ENCODE measurements at regions not wholly inside any gene's neighbourhood (a gene's known extent, or its start where the extent isn't known, plus 50 kb on each side); places are given as distances from the start of the nearest gene placed in this dataset.
"Not testable (repeated sequence)": the region's sequence is repeated elsewhere in the genome, so short reads cannot be mapped to it uniquely, and the experiment has no call there.

DNA sequence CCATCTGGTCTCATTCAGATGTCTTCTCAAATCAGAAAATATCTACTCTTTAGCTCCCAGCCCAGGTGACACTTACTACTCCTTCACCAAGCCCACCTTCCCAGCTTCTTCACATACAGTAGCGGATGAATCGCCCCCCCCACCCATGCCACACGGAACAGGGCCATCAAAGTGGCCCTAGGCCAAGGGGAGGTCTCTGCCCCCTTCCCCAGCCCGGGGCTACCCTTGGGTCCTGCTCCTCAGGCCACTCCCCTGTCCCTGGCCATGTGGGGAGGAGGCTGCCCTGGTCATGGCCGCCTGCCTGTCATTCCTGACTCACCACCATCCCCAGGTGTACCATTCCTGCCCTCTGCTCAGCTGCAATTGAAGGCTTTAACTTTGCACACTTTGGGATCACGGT lies 142.8 kb downstream of the NECTIN1 start:
- no peak for DNase-seq

DNA sequence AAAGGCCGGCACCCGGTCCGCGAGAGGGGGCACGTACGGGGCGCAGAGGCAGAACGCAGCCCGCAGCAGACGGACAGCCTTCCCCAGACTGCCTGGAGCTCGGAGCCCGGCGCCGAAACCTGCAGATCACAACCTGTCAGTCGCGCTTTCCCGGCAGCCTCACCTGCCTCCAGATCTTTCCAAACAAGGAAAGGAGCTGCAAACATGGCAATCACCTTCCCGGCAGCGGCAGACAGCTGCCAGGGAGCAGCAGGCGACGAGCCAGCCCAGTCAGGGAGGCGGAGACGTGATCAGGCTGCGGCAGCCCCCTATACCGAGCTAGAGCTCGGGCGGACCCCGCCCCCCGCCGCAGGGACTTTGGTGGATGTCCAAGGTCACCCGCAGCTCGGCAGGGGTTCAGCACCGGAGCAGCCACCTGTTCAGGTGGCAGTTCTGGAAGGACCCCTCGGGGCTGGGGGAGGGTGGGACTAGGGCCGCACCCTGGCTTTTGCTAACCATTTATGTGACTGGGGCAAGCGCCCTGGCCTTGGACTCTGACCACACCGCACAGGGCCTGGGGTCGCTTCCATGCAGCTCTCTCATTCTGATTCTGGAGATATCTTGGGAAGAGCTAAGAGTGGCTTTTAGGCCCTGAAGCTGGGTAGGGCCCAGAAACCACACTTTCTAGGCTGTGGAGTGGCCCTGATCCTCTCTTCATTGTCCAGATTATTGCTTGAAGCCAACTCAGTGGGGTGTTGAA lies 143.8 kb downstream of the NECTIN1 start:
- DNase-seq = no peak

DNA sequence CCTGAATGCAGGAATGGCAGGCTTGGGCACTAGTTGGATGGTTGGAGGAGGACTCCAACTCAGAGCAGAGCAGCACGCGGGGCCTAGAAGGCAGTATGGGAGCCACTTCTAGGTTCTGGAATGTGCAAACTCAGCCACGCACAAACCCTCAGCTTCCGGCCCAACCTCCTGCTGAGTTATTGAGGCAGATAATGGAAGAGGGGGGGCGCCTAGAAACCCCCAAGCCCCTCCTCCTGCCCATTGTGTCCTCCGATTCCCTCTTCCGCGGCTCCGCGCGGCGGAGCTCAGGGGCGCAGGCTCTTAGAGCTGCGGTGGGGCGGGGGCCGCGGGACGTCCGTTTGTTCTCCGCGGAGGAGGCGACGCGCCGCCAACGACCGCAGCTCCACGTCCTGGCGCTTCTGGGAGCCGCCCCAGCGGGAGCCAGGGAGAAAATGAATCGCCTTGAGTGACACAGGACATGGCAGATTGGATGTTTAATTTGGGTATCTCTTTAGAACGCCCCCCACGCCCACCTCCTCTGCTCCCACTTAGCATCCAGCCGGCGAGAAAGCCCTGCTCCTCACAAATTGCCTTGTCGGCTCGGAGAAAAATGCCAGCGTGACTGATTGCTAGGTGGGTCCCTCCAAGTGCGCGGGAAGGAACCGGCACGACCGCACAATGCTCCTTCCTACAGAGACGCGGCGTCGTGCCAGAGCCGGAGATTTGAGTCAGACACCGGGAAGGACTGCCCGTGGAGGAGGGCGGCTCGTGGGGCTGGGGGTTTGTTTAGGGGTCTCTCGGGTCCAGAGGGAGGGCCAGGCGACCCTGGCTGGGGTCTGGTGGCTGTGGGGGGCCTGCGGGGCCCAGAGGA lies 144.6 kb downstream of the NECTIN1 start:
- DNase-seq = no peak

DNA sequence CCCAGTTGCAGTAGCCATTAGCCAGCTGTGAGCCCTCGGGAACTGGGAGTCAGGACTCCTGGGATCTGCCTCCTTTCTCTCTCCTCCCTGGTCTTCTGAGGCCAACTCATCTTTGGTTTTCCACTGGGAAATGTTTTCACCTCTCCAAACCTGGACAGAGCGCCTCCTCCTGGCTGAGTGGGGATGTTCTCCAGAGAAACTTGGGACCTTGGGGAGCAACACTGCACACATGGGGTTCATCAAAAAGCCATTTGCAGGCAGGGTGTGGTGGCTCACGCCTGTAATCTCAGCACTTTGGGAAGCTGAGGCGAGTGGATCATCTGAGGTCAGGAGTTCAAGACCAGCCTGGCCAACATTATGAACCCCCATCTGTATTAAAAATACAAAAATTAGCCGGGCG lies 145.4 kb downstream of the NECTIN1 start:
- no peak for DNase-seq

DNA sequence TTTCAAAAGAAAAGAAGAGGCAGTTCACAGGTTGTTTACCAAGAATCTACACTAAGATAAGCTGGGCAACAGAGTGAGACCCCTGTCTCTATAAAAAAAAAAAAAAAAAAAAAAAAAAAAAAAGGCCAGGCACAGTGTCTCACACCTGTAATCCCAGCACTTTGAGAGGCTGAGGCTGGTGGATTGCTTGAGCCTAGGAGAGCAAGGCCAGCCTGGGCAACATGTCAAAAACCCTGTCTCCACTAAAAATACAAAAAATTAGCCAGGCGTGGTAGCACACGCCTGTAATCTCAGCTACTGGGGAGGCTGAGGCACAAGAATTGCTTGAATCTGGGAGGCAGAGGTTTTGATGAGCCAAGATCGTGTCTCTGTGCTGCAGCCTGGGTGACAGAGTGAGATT lies 147.6 kb downstream of the NECTIN1 start:
- DNase-seq = not testable (repeated sequence)

DNA sequence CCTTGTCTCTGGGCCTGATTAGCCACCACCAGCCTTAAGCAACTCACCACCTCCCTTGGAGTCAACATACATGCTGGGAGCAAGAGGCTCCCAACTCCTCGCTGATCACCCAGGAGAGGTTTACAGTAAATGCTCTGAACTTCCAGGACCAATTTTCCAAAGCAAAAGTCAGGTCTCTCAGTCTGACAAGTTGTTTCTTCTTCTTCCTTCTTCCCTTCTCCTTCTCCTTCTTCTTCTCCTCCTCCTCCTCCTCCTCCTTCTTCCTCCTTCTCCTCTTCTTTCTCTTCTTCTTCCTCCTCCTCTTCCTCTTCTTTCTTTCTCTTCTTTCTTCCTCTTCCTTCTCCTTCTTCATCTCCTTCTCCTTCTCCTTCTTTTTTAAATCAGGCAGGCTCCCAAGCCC lies 148.2 kb downstream of the NECTIN1 start:
- no peak for DNase-seq

DNA sequence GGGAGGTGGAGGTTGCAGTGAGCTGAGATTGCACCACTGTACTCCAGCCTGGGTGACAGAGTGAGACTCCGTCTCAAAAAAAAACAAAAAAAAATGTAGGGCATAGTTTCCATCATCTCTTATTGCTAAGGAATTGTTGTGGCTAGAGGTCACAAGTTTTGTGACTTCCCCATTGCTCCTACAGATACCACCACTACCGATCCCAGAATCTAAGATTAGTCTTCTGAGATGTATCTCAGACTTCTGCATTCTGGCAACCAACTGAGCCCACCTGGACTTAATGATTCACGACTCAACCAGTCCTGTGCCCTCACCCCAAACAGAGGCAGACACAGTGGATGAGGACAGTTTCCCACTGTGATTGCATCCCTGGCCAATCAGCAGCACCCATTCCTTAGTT lies 148.9 kb downstream of the NECTIN1 start:
- DNase-seq = no peak

DNA sequence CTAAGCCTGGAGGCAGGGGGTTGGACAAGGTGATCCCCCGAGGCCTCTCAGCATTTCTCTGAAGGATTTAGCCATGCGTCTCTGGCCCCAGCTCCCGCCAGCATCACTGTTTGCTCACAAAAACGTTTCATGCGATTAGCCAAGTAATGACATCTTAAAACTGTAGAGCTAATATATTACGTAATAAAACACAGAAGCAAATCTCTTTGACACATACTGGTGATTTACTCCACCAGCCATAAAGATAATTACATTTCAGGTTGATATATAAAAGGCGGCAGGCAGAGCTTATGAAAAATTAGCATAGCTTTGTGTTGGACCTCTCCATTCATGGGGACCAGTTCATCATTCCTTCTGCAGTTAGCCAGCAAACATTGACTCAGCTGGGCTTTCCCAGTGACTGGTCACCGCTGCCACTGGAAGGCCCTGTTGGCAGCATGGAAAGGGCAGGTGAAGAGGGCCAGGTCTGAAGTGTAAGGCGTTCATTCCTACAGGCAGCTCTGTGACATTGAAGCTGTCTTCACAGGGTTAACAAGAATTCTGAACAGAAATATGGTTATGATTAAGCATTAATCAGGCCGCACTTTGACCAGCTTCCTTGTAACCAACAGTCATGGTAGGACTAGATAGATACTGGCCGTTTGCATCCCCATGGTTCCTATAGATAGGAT lies 150.3 kb downstream of the NECTIN1 start:
- no peak for DNase-seq

DNA sequence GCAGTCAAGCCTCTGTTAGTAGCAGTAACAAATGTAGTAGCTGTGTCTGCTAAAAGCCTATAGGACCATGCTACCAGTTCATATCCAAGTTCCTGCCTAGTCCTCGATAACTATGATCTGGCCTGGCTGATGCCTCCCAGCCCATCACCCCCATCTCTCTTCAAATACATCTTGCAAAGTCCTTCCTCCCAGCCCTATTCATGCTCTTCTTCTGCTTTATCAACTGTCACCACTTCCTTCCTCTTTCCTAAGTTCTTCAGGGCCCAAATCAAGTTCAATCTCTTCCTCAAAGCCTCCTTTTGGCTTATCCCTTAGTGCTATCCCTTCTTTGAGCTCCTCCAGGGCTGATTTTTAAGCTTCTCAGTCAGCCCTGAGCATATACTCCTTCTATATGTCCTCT lies 150.9 kb upstream of the THY1 start:
- DNase-seq = no peak

DNA sequence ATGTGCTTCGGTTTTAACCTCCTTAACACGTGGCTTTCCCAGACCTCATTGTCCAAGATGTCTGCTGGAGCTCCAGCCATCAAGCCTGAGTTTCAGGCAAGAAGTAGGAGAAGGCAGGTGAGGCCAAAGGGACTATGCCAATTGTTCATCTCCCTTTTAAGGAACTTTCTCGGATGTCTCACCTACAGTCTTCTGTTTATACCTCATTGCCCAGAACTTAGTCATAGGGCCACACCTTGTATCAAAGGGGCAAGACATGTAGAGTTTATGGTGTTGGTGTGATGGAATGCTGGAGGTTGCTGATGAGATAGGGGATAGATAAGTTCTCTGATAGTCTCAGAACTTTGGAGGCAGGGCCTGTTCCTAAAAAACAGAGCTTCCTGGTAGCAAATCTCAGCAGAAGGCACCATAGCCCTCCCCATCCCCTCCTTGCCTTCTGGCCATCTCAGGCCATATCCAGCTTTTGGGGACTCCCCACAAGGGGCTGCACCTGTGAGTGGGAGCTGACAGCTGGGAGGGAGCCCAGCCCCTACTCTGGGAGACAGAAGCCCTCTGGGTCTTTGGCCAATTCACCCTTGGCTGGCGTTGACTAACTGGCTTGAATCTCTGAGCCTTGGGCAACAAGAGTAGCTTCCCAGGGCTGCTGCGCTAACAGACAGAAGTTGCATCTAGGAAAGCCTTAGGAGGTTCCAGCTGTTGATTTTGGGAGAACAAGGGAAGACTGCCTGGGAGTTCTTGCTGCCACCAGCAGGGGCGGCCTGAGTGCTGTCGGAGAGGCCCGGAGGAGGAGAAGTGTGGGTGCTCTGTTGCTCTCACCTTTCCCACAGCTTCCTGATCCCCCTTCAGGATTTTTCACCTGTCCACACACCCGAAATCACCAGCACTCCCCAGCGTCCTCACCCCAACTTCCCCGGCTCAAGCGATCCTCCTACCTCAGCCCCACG lies 149.8 kb upstream of the THY1 start:
- no peak for DNase-seq

DNA sequence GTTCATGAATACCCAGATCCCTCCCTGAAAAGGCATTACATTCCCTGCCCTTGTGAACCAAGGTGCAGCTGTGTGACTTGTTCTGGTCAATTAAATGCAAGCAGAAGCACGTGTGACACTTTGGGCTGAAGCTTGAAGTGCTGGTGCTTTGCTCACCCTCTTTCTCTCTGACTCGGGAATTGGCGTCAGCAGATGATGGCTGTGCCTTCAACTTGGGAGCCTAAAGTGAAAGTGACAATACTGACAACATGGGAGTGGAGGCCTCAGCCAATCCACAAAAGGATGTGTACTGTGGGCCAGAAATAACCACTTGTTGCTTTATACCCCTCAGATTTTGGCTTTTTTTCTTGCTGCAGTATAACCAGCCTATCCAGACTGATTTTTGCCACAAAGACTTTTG lies 148.3 kb upstream of the THY1 start:
- no peak for DNase-seq

DNA sequence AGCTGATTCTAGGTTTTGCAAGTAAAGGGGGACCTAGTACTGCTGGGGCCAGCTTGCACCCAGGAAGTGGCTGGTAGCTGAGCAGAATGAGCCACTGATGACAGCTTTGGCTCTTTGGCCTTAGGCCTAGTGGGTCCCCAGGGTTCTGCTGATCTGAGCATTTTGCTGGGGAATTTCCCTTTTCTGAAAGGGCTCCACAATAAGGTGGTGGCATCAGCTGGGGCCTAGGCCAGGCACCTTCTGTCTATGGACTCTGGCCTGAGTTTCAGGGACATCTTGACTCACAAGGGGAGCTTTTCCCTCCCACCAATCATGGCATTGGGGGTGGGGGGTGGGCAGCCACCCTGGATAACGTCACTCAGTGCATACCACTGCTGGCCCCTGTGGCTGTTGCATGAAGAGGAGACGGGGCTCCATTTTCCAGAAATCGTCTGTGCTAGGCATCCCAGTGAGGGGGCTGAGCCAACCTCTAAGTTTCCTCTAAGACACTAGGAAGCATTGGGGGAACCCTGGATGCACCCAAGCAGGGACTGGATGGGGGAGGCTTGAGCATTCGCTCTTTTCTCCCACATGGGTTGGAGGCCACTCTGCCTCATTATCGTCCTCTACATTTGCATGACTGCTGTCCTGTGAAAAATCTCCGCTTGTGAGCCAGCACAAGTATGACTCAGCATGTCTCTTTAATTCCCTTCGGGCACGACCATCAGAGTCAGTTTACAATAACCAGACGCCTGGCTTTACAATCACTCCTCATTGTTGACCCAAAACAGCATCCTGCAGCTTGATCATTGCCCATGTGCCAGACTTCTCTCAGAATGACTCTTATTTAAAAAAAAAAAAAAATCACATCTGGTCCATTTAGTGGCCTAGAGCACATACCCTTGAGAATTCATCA lies 145.0 kb upstream of the THY1 start:
- no peak for DNase-seq

DNA sequence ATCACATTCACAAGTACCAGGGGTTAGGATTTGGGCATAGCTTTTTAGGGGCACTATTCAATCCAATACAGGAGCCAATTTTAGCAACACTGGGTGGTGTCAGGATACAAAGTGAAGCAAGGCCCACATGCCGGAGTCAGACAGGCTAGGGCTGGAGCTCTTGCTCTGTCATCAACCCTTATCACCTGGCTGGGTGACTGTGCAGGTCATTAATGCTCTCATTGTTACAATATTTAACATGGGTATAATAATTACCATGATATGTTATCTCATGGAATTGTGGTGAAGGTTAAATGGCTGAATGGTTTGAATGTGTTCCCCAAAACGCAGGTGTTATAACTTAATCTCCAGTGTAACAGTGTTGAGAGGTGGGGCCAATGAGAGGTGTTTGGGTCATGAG lies 143.3 kb upstream of the THY1 start:
- no peak for DNase-seq

DNA sequence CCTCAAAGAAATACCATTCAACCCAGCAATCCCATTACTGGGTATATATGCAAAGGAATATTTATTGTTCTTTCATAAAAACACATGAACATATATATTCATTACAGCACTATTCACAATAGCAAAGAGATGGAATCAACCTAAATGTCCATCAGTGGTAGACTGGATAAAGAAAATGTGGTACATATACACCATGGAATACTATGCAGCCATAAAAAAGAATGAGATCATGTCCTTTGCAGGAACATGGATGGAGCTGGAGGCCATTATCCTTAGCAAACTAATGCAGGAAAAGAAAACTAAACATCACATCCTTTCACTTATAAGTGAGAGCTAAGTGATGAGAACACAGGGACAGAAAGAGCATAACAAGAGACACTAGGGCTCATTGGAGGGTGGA lies 142.7 kb upstream of the THY1 start:
- not testable (repeated sequence) for DNase-seq

DNA sequence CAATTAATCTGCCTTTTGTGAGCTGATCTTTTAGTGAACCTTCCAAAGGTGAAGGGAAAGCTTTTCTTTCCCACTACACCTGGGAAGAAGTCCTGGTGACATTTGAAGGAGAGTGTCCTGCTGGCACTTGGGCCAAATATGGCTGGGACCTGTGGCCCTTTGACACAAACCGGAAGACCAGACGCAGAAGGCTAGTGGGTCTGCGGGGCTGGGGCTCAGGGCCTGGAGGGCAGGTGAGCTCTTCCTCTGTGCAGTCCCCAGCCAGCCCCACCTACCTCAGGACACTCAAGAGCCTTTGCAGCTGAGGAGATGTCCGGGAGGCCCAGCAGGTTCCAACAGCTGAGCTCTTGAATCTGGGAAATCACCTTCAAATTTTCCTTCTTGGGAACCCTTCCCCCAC lies 138.0 kb upstream of the THY1 start:
- no peak for DNase-seq

DNA sequence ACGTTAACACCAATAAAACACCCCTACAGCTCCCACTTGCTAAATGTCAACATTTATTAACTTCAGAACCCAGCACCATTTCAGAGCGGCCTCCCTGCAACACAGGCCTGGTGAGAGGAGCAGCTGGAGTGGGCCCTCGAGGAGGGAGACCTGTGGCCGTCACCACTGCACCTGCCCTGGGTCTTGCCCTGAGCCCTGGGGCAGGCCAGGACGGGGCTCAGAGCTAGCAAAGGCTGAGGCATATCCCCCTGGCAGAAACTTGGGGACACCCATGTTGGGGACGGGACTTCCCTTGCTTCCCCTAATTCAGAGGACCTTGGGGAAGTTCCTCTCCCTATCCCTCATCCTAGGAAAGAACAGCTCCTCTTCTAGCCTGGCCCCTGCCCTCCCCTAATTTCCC lies 137.3 kb upstream of the THY1 start:
- DNase-seq = no peak

DNA sequence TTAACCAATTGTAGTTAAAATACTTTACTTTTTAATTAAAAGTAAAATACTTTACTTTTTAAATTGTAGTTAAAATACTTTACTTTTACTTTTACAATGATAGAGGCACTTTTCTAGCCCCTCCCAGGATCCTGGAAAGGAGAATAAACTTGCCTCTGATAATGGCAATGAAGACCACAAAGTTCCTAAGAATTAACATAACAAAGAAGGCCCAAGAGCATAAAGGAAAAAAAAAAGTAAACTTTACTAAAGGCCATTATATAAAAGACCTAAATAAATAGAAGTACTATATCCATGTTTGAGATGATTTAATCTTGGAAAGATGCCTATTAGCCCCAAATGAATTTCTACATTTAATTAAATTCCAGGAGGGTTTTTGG lies 129.1 kb upstream of the THY1 start:
- no peak for DNase-seq

DNA sequence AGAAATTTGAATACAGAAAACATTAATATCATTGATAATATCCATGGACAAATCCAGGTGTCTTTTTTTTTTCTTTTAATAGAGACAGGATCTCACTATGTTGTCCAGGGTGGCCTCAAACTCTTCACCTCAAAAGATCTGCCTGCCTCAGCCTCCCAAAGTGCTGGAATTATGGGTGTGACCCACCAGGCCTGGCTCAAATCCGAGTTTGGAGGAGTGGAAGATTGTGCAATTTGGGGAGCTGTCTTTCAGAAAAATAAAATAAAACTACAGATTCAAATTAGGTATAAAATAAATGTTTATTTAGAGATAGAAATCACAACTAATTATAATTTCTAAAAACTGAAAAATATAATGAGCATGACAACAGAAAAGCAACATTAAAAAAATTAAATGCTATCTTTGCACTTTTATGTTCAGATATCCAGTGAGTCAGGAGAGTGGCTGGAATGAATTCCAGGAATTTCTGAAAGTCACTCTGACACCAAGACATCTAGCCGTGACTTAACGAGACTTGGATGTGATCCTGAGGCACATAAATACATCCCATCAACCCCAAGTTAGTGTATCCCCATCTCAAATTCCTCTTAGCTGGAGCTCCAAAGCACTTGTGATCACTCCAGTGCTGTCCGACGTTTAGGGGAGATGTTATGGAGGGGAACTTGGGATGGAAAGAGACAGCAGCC lies 128.6 kb upstream of the THY1 start:
- no peak for DNase-seq

DNA sequence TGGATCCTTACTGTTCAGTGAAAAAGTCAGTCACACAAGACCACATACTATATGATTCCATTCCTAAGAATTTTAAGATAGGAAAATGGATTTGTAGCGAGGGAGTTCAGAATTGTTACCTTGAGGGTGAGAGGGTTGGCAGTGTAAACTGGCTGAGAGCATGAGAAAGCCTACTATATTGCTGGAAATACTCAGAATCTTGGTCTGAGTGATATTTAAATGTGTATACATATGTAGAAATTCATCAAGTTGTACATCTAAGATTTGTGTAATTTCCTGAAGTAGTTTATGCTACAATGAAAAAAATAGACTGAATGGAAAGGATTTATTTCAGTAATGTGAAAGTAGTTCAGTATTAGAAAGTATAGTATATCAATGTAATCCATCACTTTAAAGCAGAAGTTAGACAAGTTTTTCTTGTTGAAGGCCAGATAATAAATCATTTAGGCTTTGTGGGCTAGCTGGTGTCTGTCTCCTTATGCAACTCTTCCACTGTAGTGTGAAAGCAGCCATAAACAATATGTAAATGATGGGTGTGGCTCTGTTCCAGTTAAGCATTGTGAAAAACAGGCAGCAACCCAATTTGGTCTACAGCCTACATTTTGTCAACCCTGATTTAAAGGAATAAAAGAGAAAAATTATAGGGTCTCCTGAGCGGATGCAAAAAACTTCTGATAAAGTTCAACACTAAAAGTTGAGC lies 127.2 kb upstream of the THY1 start:
- DNase-seq = no peak

DNA sequence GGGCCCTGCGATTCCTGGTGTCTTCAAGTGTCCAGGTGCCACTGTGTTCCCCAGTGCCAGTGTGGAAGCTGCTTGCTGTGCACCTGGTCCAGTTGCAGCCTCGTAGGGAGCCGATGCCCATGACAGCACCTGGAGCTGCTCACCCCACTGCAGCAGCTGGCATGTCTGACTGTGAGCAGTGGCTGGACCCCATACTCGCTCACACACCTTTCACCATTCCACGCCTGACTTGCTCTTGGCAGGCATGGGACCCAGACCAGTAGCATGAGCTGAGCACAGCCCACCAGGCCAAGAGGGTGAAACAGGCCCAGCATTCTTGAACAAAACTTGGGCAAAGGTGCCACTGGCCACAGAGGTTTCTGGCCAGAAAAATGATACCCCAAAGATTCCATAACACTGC lies 124.5 kb upstream of the THY1 start:
- no peak for DNase-seq
